Astrocyte (in vitro differentiated cells and primary cell): ENCODE measurements at regions not wholly inside any gene's neighbourhood (a gene's known extent, or its start where the extent isn't known, plus 50 kb on each side); places are given as distances from the start of the nearest gene placed in this dataset.

Source experiments
- DNase-seq: peaks from one replicate; pipeline ENCODE4 v3.0.0-alpha.2; 2010; ENCODE audit warnings: low read depth
- FAIRE-seq: peaks from 2 replicates; lab custom pipeline; 2011; peaks lifted over from hg19 to GRCh38; lab: Jason Lieb, UNC
- H2AFZ ChIP-seq: 2 replicates; pipeline ENCODE4 v1.6.0; 2012; ENCODE audit warnings: low read depth, low read length, inconsistent platforms
- H3K27ac ChIP-seq: 2 replicates; pipeline ENCODE4 v1.5.1; 2011; ENCODE audit warnings: low read depth, low read length, inconsistent platforms
- H3K27me3 ChIP-seq: 2 replicates; pipeline ENCODE4 v1.6.0; 2011; ENCODE audit warnings: low read length, inconsistent platforms; ENCODE audit not compliant: insufficient read depth
- H3K36me3 ChIP-seq: 2 replicates; pipeline ENCODE4 v1.5.1; 2011; ENCODE audit warnings: low read length, inconsistent platforms; ENCODE audit not compliant: insufficient read depth
- H3K4me1 ChIP-seq: 2 replicates; pipeline ENCODE4 v1.5.1; 2011; ENCODE audit warnings: low read length, inconsistent platforms; ENCODE audit not compliant: insufficient read depth
- H3K4me2 ChIP-seq: 2 replicates; pipeline ENCODE4 v1.6.0; 2012; ENCODE audit warnings: low read length, inconsistent platforms
- H3K4me3 ChIP-seq: 2 replicates; pipeline ENCODE4 v1.5.1; 2011; ENCODE audit warnings: low read depth, mild to moderate bottlenecking, low read length, inconsistent platforms; ENCODE audit not compliant: insufficient read depth
- H3K79me2 ChIP-seq: 2 replicates; pipeline ENCODE4 v1.6.0; 2012; ENCODE audit warnings: mild to moderate bottlenecking, low read length, inconsistent platforms; ENCODE audit not compliant: insufficient read depth
- H3K9ac ChIP-seq: 2 replicates; pipeline ENCODE4 v1.6.0; 2012; ENCODE audit warnings: mild to moderate bottlenecking, low read length, inconsistent platforms
- H3K9me3 ChIP-seq: 2 replicates; pipeline ENCODE4 v1.5.1; 2012; ENCODE audit warnings: low read depth, mild to moderate bottlenecking, low read length, inconsistent platforms; ENCODE audit not compliant: insufficient read depth
- H4K20me1 ChIP-seq: 2 replicates; pipeline ENCODE4 v1.6.0; 2012; ENCODE audit warnings: low read length, inconsistent platforms; ENCODE audit not compliant: insufficient read depth
- H3K27ac Mint-ChIP-seq: one replicate; pipeline ENCODE4 v1.8.0; 2021; ENCODE audit warnings: mild to moderate bottlenecking, mixed read lengths; ENCODE audit not compliant: unreplicated experiment
- H3K27me3 Mint-ChIP-seq: one replicate; pipeline ENCODE4 v1.8.0; 2021; ENCODE audit warnings: low read depth, mixed read lengths; ENCODE audit not compliant: unreplicated experiment
- H3K36me3 Mint-ChIP-seq: one replicate; pipeline ENCODE4 v1.8.0; 2021; ENCODE audit warnings: low read depth, mixed read lengths; ENCODE audit not compliant: unreplicated experiment
- H3K4me1 Mint-ChIP-seq: one replicate; pipeline ENCODE4 v1.8.0; 2021; ENCODE audit warnings: low read depth, mixed read lengths; ENCODE audit not compliant: unreplicated experiment
- H3K4me3 Mint-ChIP-seq: one replicate; pipeline ENCODE4 v1.8.0; 2021; ENCODE audit warnings: mild to moderate bottlenecking, moderate library complexity, mixed read lengths; ENCODE audit not compliant: unreplicated experiment
- H3K9me3 Mint-ChIP-seq: one replicate; pipeline ENCODE4 v1.8.0; 2021; ENCODE audit warnings: mild to moderate bottlenecking, mixed read lengths; ENCODE audit not compliant: unreplicated experiment
- EZH2 ChIP-seq: IDR thresholded peaks from 2 replicates; pipeline ENCODE4 v1.6.1; 2012; ENCODE audit warnings: mild to moderate bottlenecking, low read length, inconsistent platforms; ENCODE audit not compliant: insufficient read depth
- TF ChIP-seq, protein P1 (sequence below): IDR thresholded peaks from 2 replicates; pipeline ENCODE4 v1.5.1; 2011; ENCODE audit warnings: low read depth, mild to moderate bottlenecking, inconsistent platforms, low read length, moderate library complexity; ENCODE audit not compliant: insufficient read depth

- no peaks in the 10 kb centered on the region for H3K36me3 ChIP-seq
- H3K9me3 Mint-ChIP-seq: peaks cover 4% of the 10 kb centered on the region
- DNase-seq: no peak
- no peaks in the 10 kb centered on the region for H3K27me3 Mint-ChIP-seq
- TF ChIP-seq EZH2: no peak
- TF ChIP-seq, protein P1, sequence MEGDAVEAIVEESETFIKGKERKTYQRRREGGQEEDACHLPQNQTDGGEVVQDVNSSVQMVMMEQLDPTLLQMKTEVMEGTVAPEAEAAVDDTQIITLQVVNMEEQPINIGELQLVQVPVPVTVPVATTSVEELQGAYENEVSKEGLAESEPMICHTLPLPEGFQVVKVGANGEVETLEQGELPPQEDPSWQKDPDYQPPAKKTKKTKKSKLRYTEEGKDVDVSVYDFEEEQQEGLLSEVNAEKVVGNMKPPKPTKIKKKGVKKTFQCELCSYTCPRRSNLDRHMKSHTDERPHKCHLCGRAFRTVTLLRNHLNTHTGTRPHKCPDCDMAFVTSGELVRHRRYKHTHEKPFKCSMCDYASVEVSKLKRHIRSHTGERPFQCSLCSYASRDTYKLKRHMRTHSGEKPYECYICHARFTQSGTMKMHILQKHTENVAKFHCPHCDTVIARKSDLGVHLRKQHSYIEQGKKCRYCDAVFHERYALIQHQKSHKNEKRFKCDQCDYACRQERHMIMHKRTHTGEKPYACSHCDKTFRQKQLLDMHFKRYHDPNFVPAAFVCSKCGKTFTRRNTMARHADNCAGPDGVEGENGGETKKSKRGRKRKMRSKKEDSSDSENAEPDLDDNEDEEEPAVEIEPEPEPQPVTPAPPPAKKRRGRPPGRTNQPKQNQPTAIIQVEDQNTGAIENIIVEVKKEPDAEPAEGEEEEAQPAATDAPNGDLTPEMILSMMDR: no peak
- H3K4me2 ChIP-seq: no peak overlapping the region
- H3K27ac ChIP-seq: no peak overlapping the region
- H4K20me1 ChIP-seq: no peaks in the 10 kb centered on the region
- peaks cover under 1% of the 10 kb centered on the region for H3K4me1 Mint-ChIP-seq
- no peak overlapping the region for H3K4me3 Mint-ChIP-seq
- peaks cover 2% of the 10 kb centered on the region for H3K4me1 ChIP-seq
- H3K79me2 ChIP-seq: no peaks in the 10 kb centered on the region
- H3K27ac Mint-ChIP-seq: no peak overlapping the region
- no peaks in the 10 kb centered on the region for H3K27me3 ChIP-seq
- no peak overlapping the region for H2AFZ ChIP-seq
- no peaks in the 10 kb centered on the region for H3K36me3 Mint-ChIP-seq
- no peak overlapping the region for H3K4me3 ChIP-seq
- FAIRE-seq: no peak
- H3K9ac ChIP-seq: no peak overlapping the region
- no peaks in the 10 kb centered on the region for H3K9me3 ChIP-seq
Observed at GRCh38 chrX:8873102-8873501, 71.9 kb upstream of the FAM9A start.

- peaks cover 4% of the 10 kb centered on the region for H3K4me1 ChIP-seq
- H3K27me3 ChIP-seq: no peaks in the 10 kb centered on the region
- H4K20me1 ChIP-seq: no peaks in the 10 kb centered on the region
- no peak overlapping the region for H3K27ac Mint-ChIP-seq
- no peak for DNase-seq
- no peaks in the 10 kb centered on the region for H3K27me3 Mint-ChIP-seq
- H3K4me3 Mint-ChIP-seq: no peak overlapping the region
- H3K4me2 ChIP-seq: no peak overlapping the region
- peak; percentile 67 for FAIRE-seq
- H3K4me3 ChIP-seq: no peak overlapping the region
- peaks cover 4% of the 10 kb centered on the region for H3K4me1 Mint-ChIP-seq
- no peaks in the 10 kb centered on the region for H3K36me3 ChIP-seq
- TF ChIP-seq, protein P1: no peak
- TF ChIP-seq EZH2: no peak
- no peak overlapping the region for H3K9ac ChIP-seq
- H3K27ac ChIP-seq: no peak overlapping the region
- no peak overlapping the region for H2AFZ ChIP-seq
- H3K9me3 ChIP-seq: no peaks in the 10 kb centered on the region
- peaks cover 4% of the 10 kb centered on the region for H3K9me3 Mint-ChIP-seq
- no peaks in the 10 kb centered on the region for H3K79me2 ChIP-seq
- H3K36me3 Mint-ChIP-seq: no peaks in the 10 kb centered on the region
Observed at GRCh38 chrX:8870411-8870810, 69.2 kb upstream of the FAM9A start.

DNA sequence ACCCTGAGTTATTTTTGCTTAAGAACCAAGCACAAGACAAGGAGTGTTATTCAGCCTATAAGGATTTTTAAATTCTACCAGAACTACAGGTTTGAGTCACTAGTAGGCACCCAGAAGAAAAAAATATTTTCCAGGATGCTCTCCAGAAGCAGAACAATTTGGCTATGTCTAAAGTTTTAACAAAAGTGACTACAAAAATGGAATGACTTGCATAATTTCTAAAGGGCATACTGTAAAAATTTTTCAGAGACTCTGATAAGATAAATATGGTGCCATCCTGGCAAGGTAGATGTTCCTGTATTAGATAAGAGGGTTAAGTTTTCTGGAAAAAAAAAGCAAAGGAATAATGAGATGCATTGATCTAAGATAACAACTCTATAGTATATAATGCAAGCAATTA, 68.6 kb upstream of the FAM9A start:
- Mint-ChIP-seq H3K27me3 (no peaks in the 10 kb centered on the region), H3K4me3 (no peak overlapping the region), H3K9me3 (peaks cover 4% of the 10 kb centered on the region), H3K4me1 (peaks cover 4% of the 10 kb centered on the region), H3K36me3 (no peaks in the 10 kb centered on the region), H3K27ac (no peak overlapping the region)
- Histone ChIP-seq H4K20me1 (no peaks in the 10 kb centered on the region), H3K27me3 (no peaks in the 10 kb centered on the region), H3K4me2 (no peak overlapping the region), H2AFZ (no peak overlapping the region), H3K27ac (no peak overlapping the region), H3K9me3 (no peaks in the 10 kb centered on the region), H3K4me3 (no peak overlapping the region), H3K9ac (no peak overlapping the region), H3K79me2 (no peaks in the 10 kb centered on the region), H3K36me3 (no peaks in the 10 kb centered on the region), H3K4me1 (peaks cover 4% of the 10 kb centered on the region)
- TF ChIP-seq EZH2: no peak
- TF ChIP-seq, protein P1: no peak
- DNase-seq (no peak), FAIRE-seq (peak; percentile 55)
